HCT116 (cell line): ENCODE measurements at regions not wholly inside any gene's neighbourhood (a gene's known extent, or its start where the extent isn't known, plus 50 kb on each side); places are given as distances from the start of the nearest gene placed in this dataset.

Experiments
- ATF3 ChIP-seq: IDR thresholded peaks from 2 replicates; pipeline ENCODE4 v1.6.1; 2012
- CEBPB ChIP-seq: IDR thresholded peaks from 2 replicates; pipeline ENCODE4 v1.6.1; 2012; ENCODE audit warnings: low read depth
- CTCF ChIP-seq, 3 experiments: fragments of 200-600 bp in 1 of 3; sonication (generic) in 1 of 3; IDR thresholded peaks in 2 of 3; conservative IDR thresholded peaks in 1 of 3; 2 replicates each; pipeline ENCODE4 v1.5.1; 2012 to 2017; ENCODE audit warnings: low read depth in 2 of 3, low read length in 2 of 3, antibody characterized with exemption in 1 of 3, borderline replicate concordance in 1 of 3, control low read depth in 1 of 3, mild to moderate bottlenecking in 1 of 3, mixed read lengths in 1 of 3, mixed run types in 1 of 3, moderate library complexity in 1 of 3; ENCODE audit not compliant: insufficient read depth in 1 of 3
- ELF1 ChIP-seq: IDR thresholded peaks from 2 replicates; pipeline ENCODE4 v1.6.1; 2012; ENCODE audit warnings: low read depth, borderline replicate concordance
- JUND ChIP-seq: IDR thresholded peaks from 2 replicates; pipeline ENCODE4 v1.6.1; 2012
- POLR2A ChIP-seq: IDR thresholded peaks from 2 replicates; pipeline ENCODE4 v1.7.0; 2011; ENCODE audit warnings: borderline replicate concordance; ENCODE audit not compliant: insufficient read depth, insufficient read length; ENCODE audit errors: extremely low read depth
- POLR2AphosphoS5 ChIP-seq: IDR thresholded peaks from 2 replicates; pipeline ENCODE4 v1.6.1; 2011; ENCODE audit warnings: mild to moderate bottlenecking, low read depth, low read length, moderate library complexity
- RAD21 ChIP-seq: IDR thresholded peaks from 2 replicates; pipeline ENCODE4 v1.6.1; 2012; ENCODE audit warnings: low read depth, mild to moderate bottlenecking
- SIN3A ChIP-seq: IDR thresholded peaks from 2 replicates; pipeline ENCODE4 v1.6.1; 2012; ENCODE audit warnings: low read depth
- TCF7L2 ChIP-seq: IDR thresholded peaks from 2 replicates; pipeline ENCODE4 v1.7.0; 2011; ENCODE audit warnings: borderline replicate concordance, inconsistent platforms; ENCODE audit not compliant: insufficient read depth, insufficient read length; ENCODE audit errors: extremely low read depth
- YY1 ChIP-seq: IDR thresholded peaks from 2 replicates; pipeline ENCODE4 v1.6.1; 2011; ENCODE audit warnings: low read length, low read depth, moderate library complexity, mild to moderate bottlenecking; ENCODE audit not compliant: insufficient replicate concordance; ENCODE audit errors: extremely low read depth
- ZBTB33 ChIP-seq: IDR thresholded peaks from 2 replicates; pipeline ENCODE4 v1.6.1; 2011; ENCODE audit warnings: mild to moderate bottlenecking, low read length, moderate library complexity; ENCODE audit not compliant: insufficient replicate concordance; ENCODE audit errors: extremely low read depth
- ZFX ChIP-seq: fragments of 450-650 bp; IDR thresholded peaks from 2 replicates; pipeline ENCODE4 v1.6.1; 2017

GRCh38 chr7:152587366-152587765, 88.6 kb downstream of the XRCC2 start:
- TF ChIP-seq POLR2AphosphoS5 (no peak), ZBTB33 (no peak), CEBPB (no peak), YY1 (no peak), CTCF (IDR thresholded peaks at IDR 0.05 in 2 of 3, conservative IDR thresholded peaks at IDR 0.05 in 1 of 3; ENCODE audit: borderline replicate concordance in 1 of 3, insufficient read depth in 1 of 3, low read depth in 2 of 3, low read length in 2 of 3) (no peak), ATF3 (no peak), TCF7L2 (no peak), ELF1 (no peak), JUND (no peak), POLR2A (no peak), ZFX (no peak), SIN3A (no peak), RAD21 (no peak)
